ENCODE measurements at regions not wholly inside any gene's neighbourhood (a gene's known extent, or its start where the extent isn't known, plus 50 kb on each side); places are given as distances from the start of the nearest gene placed in this dataset.

- DNase-seq, result no peak
Observed at GRCh38 chr22:48955351-48956311, 872.0 kb downstream of the BRD1 start.

DNA sequence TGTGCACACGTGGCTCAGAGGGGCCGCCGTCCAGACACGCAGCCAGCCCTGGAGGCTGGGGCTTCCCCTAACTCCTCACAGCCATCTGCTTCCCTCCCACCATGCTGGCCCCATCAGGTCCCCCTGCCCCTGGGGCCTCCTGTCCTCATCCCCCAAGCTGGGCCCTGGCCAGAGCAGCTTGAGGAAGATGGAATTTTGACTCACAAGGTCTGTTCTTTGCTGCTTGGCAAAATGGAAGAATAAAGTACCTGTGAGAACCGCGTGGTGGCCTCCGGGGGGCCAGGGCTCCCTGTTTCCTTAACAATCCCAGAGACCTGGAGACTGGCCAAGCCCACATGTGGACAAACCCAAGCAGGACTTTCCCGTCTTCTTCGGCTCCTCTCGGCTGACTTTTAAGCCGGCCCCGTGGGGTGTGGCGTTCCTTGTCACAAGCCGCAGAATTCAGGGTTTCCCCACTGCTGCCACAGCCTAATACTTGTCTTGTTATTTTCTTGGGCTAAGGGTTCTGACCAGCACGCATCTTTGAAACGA is 872.8 kb downstream of the BRD1 start:
- DNase-seq, result no peak

- DNase-seq, result no peak
Observed at GRCh38 chr22:48953830-48954229, 873.8 kb downstream of the BRD1 start.

DNA sequence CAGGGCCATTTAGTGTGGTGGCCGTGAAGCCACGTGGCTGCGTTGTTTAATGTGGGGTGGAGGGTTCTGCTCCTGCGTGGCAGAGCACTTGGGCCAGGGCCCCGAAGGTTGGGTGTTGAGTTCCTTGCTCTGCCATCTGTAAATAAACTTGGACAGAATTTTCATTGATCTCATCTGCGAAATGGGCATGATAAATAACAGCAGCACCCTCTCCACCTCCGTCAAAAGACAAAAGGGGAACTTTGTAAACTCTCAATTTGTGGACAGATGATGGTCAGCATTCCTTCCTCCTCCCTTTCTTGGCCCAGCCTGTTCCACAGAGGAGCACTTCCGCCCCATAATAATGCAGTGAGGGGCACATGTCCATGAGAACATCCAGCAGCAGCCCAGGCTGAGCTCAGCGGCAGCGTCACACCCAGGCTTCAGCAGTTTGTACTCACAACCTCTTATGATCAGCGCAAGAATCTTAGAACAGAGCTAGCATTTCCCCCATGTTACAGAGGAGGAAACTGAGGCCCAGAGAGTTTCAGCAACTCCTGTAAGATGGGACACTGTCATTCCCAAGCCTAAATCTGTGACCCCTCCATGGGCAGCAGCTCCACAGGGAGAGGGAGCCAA is 874.5 kb downstream of the BRD1 start:
- no peak for DNase-seq

GRCh38 chr22:48952256-48953102 is 875.2 kb downstream of the BRD1 start:
- DNase-seq, result no peak

- DNase-seq, result no peak
Observed at GRCh38 chr22:48951836-48952235, 875.8 kb downstream of the BRD1 start.

GRCh38 chr22:48950151-48950915 is 877.3 kb downstream of the BRD1 start:
- DNase-seq, result no peak

DNA sequence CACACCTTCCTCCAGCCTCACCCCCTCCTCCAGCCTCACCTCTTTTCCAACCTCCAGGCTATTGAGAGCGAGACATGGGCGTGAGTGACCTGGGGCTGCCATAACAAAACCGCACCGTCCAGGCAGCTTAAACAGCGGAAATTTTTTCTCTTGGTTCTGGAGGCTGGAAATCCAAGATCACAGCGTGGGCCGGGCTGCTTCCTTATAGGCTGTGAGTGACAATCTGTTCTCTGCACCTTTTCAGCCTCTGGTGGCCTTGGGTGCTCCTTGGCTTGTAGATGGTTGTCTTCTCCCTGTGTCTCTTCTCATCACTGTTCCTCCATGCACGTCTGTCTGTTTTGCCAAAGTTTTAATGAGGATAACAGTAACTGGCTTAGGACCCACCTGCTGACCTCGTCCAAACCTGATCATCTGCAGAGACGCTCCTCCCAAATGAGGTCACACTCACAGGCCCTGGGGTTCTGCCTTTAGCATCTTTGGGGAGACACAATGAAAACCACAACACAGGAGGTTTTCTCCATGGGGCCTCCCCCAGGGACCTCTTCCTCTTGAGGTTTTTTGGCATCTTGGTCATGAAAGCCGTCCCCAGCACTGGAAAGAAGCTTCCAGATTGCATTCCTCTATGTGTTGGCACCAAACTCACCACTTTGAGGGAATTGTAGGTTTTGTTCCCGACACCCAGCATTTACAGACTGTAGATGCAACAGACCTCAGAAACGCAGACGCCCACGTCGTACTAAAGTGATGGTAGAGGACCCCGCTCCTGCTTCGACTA is 878.1 kb downstream of the BRD1 start:
- DNase-seq, result no peak

DNA sequence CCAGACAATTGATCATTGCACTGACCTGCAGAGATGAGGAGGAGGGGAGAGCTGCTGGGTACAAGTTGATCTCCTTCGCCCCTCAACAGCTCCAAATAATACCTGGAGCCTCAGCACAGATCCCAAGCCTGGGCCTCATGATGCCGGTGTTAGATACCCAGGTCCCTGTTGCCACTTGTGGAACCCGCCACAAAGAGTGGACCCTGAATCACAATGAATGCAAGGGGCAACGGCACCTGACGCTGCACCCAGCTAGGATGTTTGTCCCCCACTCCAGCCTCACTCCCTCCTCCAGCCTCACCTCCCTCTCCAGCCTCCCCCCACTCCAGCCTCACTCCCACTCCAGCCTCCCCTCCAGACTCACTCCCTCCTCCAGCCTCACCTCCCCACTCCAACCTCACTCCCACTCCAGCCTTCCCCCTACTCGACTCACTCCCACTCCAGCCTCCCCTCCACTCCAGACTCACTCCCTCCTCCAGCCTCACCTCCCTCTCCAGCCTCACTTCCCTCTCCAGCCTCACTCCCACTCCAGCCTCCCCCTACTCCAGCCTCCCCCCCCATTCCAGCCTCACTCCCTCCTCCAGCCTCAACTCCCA is 879.0 kb downstream of the BRD1 start:
- DNase-seq, result no peak

DNA sequence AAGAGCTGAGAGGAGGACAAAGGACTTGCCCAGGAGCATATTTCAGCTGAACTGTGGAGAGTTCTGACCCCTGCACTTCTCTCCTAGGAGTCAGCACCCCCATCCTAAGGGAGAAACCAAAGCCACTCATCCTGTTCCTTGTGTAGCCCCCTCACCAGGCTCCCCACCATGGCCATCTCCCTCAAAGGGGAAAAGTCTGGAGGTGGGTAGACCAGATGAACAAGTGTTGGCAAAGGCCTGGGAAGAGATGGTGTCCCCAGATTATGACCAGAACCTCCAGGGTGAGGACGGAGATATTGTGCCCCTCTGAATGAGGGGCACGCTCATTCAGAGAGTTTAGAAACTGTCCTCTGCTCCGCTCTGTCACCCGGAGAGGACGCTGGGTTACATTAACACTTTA is 880.0 kb downstream of the BRD1 start:
- no peak for DNase-seq

- no peak for DNase-seq
Observed at GRCh38 chr22:48945621-48946458, 881.8 kb downstream of the BRD1 start.

DNA sequence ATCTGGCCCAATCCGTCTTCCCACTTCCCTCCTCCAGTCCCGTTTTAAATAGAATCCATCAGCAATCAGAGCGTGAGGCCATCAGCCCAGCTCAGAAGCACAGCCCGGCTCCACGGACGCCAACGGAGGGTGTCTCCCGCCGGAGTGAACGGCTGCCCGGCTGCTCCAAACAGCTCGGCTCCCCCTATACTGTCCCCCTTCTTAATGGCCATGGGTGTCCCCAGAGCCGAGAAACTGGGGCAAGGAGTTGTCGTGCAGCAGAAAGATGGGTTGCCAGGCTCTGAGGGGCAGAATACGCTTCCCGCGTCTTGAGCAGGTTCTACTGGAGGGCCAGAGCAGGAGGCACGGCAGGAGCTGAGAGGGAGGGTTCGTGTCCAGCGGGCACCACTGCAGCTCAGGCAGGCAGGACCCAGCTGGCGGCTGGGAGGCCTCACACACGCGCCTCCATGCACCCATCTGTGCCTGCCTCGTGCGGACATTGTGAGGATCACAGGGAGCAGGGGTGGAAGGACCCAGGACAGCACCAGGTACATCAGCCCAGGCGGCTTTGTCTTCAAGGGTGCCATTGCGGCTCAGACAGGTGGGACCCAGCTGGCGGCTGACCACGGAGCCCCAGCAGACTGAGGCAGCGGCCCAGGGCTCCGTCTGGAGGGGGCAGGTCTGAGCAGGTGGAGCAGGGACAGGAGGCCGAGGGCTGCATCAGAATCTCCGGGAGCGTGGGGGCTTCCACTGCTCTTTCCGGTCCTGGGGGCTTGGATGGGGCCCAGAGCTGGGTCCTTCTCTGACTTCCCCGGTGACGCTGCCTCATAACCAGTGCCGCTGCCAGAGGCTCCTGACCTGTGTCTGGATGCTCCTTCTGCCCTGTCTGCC is 882.7 kb downstream of the BRD1 start:
- DNase-seq, result no peak

GRCh38 chr22:48944433-48944750 is 883.3 kb downstream of the BRD1 start:
- no peak for DNase-seq

DNA sequence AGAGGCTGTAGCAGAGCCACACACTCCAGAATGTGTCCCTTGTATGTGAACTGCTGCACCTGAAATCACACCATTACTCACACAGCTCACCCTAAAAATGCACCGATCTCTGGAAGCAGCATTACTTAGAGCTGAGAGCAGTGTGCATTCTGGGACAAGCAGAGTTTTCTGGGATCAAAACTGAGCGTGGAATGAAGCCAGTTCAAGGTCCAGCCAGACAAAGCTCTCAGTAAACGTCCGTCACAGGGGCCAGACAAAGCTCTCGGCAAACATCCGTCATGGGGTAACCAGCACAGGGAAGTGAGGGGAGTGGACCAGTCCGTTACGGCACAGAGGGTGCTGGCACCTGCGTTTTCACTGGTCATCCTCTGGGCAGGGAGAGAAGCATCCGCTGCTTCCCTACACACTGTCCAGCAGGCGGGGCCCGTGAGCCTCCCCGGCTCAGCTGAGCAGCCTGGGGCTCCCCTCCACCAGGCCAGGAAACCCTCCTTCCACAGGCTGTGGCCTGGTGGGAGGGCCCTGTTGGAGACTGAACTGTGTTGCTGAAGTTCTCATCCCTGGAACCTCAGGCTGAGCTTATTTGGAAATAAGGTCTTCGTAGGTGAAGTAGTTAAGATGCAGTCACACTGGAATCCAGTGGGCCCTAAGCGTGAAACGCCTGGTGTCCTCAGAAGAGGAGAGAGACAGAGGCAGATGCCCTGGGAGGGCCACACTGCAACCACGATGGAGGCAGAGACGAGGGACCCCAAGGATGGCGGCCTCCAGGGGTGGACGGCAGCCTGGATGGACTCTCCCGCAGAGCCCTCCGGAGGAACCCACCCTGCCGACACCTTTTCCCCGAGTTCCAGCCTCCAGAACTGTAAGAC is 883.9 kb downstream of the BRD1 start:
- DNase-seq, result peak in 30 of 56 donors; percentile 19 to 71 (median 44)

- no peak for DNase-seq
Observed at GRCh38 chr22:48942698-48943566, 884.7 kb downstream of the BRD1 start.

Data from amygdala (tissue), 56 donors.